ENCODE measurements at regions not wholly inside any gene's neighbourhood (a gene's known extent, or its start where the extent isn't known, plus 50 kb on each side); places are given as distances from the start of the nearest gene placed in this dataset.
A peak's percentile ranks its signal among the peaks of the same experiment; 100 is the strongest.

DNA sequence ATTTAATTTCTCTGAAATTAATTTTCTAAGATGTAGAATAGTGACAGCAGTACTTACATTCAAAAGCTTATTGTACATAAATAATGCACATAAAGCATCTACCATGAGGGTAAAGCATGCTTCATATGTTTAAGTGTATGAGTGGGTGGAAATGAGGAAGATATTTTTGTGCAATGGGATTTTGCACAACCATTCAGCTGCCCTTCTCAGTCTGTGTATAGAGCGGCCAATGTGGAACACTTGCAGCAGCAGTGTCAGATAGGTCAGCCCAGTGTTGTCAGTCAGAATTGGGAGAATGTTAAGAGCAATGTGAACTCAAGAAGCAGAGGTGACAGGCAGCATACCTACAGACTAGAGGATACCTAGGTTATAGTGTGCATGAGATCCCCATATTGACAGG, 72.5 kb upstream of the ATP2B1 start:
- Histone ChIP-seq H3K36me3 (ENCODE audit: control insufficient read depth in 4 of 4, insufficient read depth in 4 of 4, low read length in 4 of 4) (no peaks in the 10 kb centered on the region), H3K27ac (ENCODE audit: low read depth in 1 of 2, low read length in 1 of 2) (no peak overlapping the region), H3K27me3 (ENCODE audit: control insufficient read depth in 3 of 3, insufficient read depth in 3 of 3, low read length in 2 of 3) (no peaks in the 10 kb centered on the region), H3K9ac (ENCODE audit: insufficient read depth in 1 of 2, low read length in 2 of 2) (no peak overlapping the region), H3K4me3 (no peak overlapping the region), H3K4me1 (ENCODE audit: control insufficient read depth in 5 of 5, insufficient read depth in 5 of 5, low read length in 5 of 5) (peaks cover 0 to 34% (median 0%) of the 10 kb centered on the region in 5 donors), H3K9me3 (ENCODE audit: control insufficient read depth in 4 of 4, insufficient read depth in 3 of 4, low read length in 3 of 4) (peaks cover 0 to under 1% (median 0%) of the 10 kb centered on the region in 4 donors)
- ATAC-seq (ENCODE audit: insufficient read depth, low FRiP score) (no peak), DNase-seq (peak in 2 of 3 donors; percentile 9 to 14)
- WGBS, 2 donors = 44 to 75% methylated on average over 1 of the region's 1 CpG
- TF ChIP-seq, protein P1, sequence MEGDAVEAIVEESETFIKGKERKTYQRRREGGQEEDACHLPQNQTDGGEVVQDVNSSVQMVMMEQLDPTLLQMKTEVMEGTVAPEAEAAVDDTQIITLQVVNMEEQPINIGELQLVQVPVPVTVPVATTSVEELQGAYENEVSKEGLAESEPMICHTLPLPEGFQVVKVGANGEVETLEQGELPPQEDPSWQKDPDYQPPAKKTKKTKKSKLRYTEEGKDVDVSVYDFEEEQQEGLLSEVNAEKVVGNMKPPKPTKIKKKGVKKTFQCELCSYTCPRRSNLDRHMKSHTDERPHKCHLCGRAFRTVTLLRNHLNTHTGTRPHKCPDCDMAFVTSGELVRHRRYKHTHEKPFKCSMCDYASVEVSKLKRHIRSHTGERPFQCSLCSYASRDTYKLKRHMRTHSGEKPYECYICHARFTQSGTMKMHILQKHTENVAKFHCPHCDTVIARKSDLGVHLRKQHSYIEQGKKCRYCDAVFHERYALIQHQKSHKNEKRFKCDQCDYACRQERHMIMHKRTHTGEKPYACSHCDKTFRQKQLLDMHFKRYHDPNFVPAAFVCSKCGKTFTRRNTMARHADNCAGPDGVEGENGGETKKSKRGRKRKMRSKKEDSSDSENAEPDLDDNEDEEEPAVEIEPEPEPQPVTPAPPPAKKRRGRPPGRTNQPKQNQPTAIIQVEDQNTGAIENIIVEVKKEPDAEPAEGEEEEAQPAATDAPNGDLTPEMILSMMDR (IDR thresholded peaks at IDR 0.05; ENCODE audit: control extremely low read depth, extremely low read depth) = no peak

DNA sequence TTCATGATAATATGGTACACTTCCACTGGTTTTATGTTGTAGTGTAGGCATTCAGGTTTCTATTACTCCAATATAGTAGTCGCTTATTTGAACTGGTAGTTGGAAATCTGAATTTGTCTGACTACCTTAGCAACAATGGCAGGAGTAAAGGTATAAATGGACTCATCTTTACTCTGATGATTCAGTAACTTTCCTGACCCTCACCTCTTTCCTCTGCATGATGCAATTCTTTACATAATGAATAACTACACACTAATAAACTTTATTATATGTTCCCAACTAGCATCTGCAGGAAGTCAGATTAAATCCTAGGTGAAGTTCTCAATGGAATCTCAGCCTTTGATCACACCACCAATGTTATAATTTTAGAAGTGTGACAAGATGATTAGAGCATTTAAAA, 70.5 kb upstream of the ATP2B1 start:
- ATAC-seq (ENCODE audit: insufficient read depth, low FRiP score) = no peak
- WGBS, 2 donors = 100% methylated on average over 1 of the region's 1 CpG

DNA sequence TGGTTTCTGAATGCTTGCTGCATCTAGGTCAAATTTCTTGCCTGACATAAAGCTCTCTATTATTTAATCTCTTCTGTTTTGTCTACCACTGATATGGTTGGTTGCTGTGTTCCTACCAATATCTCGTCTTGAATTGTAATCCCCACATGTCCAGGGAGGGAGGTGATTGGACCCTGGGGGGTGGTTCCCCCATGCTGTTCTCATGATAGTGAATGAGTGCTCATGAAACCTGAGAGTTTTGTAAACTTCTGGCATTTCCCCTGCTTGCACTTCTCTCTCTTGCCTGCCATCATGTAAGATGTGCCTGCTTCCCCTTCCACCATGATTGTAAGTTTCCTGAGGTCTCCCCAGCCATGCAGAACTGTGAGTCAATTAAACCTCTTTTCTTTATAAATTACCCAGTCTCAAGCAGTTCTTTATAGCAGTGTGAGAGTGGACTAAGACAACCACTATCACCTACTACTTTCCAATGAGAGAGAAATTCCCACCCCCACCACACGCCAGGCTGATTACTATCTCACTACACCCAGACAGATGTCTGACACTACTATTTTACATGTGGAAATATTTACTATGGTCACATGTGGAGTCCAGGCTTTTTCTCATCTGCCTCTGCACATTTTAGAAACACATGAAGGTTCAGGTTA, 69.2 kb upstream of the ATP2B1 start:
- ATAC-seq (ENCODE audit: insufficient read depth, low FRiP score) (no peak), DNase-seq (no peak)
- Histone ChIP-seq H3K27ac (ENCODE audit: low read depth in 1 of 2, low read length in 1 of 2) (no peak overlapping the region), H3K9me3 (ENCODE audit: control insufficient read depth in 4 of 4, insufficient read depth in 3 of 4, low read length in 3 of 4) (no peaks in the 10 kb centered on the region), H3K36me3 (ENCODE audit: control insufficient read depth in 4 of 4, insufficient read depth in 4 of 4, low read length in 4 of 4) (no peaks in the 10 kb centered on the region), H3K9ac (ENCODE audit: insufficient read depth in 1 of 2, low read length in 2 of 2) (no peak overlapping the region), H3K27me3 (ENCODE audit: control insufficient read depth in 3 of 3, insufficient read depth in 3 of 3, low read length in 2 of 3) (no peaks in the 10 kb centered on the region), H3K4me3 (no peak overlapping the region), H3K4me1 (ENCODE audit: control insufficient read depth in 5 of 5, insufficient read depth in 5 of 5, low read length in 5 of 5) (peaks cover 0 to 19% (median 0%) of the 10 kb centered on the region in 5 donors)
- WGBS, 2 donors = 95 to 98% methylated on average over 2 of the region's 2 CpGs
- TF ChIP-seq, protein P1 (IDR thresholded peaks at IDR 0.05; ENCODE audit: control extremely low read depth, extremely low read depth) = no peak

More for the DNA sequence above, 70.5 kb upstream of the ATP2B1 start:
- no peaks in the 10 kb centered on the region for H3K36me3 ChIP-seq (ENCODE audit: control insufficient read depth in 4 of 4, insufficient read depth in 4 of 4, low read length in 4 of 4)
- no peaks in the 10 kb centered on the region for H3K27me3 ChIP-seq (ENCODE audit: control insufficient read depth in 3 of 3, insufficient read depth in 3 of 3, low read length in 2 of 3)
- no peaks in the 10 kb centered on the region for H3K9me3 ChIP-seq (ENCODE audit: control insufficient read depth in 4 of 4, insufficient read depth in 3 of 4, low read length in 3 of 4)
- TF ChIP-seq, protein P1 (IDR thresholded peaks at IDR 0.05; ENCODE audit: control extremely low read depth, extremely low read depth) = no peak
- DNase-seq = no peak
- no peak overlapping the region for H3K27ac ChIP-seq (ENCODE audit: low read depth in 1 of 2, low read length in 1 of 2)
- no peak overlapping the region for H3K9ac ChIP-seq (ENCODE audit: insufficient read depth in 1 of 2, low read length in 2 of 2)
- H3K4me3 ChIP-seq = no peak overlapping the region
- H3K4me1 ChIP-seq (ENCODE audit: control insufficient read depth in 5 of 5, insufficient read depth in 5 of 5, low read length in 5 of 5) = peaks cover 0 to 32% (median 0%) of the 10 kb centered on the region in 5 donors

DNA sequence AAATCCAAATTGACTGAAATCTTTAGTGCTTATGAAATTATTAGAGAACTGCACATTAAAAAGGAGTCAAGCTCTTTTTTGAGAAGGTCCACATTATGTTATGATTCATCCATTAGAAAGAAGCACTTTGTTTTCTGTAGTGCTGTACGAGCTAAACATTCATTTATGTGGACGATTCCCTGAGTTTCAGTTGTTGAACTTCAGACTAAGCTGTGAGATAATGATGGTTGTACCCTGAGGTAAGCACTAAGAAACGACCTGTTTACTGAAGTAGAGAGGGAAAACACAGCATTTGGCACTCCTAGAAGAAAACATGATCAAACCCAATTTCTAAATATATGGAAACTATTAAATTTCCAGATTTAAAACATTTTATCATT, 67.3 kb upstream of the ATP2B1 start:
- Histone ChIP-seq H3K27ac (ENCODE audit: low read depth in 1 of 2, low read length in 1 of 2) (no peak overlapping the region), H3K36me3 (ENCODE audit: control insufficient read depth in 4 of 4, insufficient read depth in 4 of 4, low read length in 4 of 4) (no peaks in the 10 kb centered on the region), H3K9ac (ENCODE audit: insufficient read depth in 1 of 2, low read length in 2 of 2) (no peak overlapping the region), H3K9me3 (ENCODE audit: control insufficient read depth in 4 of 4, insufficient read depth in 3 of 4, low read length in 3 of 4) (no peaks in the 10 kb centered on the region), H3K27me3 (ENCODE audit: control insufficient read depth in 3 of 3, insufficient read depth in 3 of 3, low read length in 2 of 3) (no peaks in the 10 kb centered on the region), H3K4me1 (ENCODE audit: control insufficient read depth in 5 of 5, insufficient read depth in 5 of 5, low read length in 5 of 5) (peaks cover 0 to under 1% (median 0%) of the 10 kb centered on the region in 5 donors), H3K4me3 (no peak overlapping the region)
- ATAC-seq (ENCODE audit: insufficient read depth, low FRiP score) (no peak), DNase-seq (no peak)
- TF ChIP-seq, protein P1 (IDR thresholded peaks at IDR 0.05; ENCODE audit: control extremely low read depth, extremely low read depth) = no peak
- 73 to 90% methylated on average over 3 of the region's 3 CpGs for WGBS, 2 donors

All from lung (tissue), 11 donors.